GM12878 (cell line): ENCODE measurements at regions not wholly inside any gene's neighbourhood (a gene's known extent, or its start where the extent isn't known, plus 50 kb on each side); places are given as distances from the start of the nearest gene placed in this dataset.

Source experiments
- ASH2L ChIP-seq: fragments of 300-600, 200-600 bp; sonication (generic); IDR thresholded peaks from 2 replicates; pipeline ENCODE4 v1.6.1; 2017; ENCODE audit warnings: low read depth, mild to moderate bottlenecking, borderline replicate concordance
- CEBPB ChIP-seq, 2 experiments: fragments of 150-350 bp in 1 of 2; IDR thresholded peaks; 2 replicates each; pipeline ENCODE4 v1.6.1; 2012 to 2014; ENCODE audit warnings: low read depth in 2 of 2, low read length in 2 of 2, borderline replicate concordance in 1 of 2, inconsistent platforms in 1 of 2
- EGR1 ChIP-seq, 2 experiments: IDR thresholded peaks; 1 replicate in 1 of 2; 2 replicates in 1 of 2; pipeline ENCODE4 v1.6.1; 2011 to 2012; ENCODE audit warnings: low read depth in 2 of 2, low read length in 2 of 2, borderline replicate concordance in 1 of 2, mild to moderate bottlenecking in 1 of 2, moderate library complexity in 1 of 2
- JUNB ChIP-seq: IDR thresholded peaks from 2 replicates; pipeline ENCODE4 v1.6.1; 2016; ENCODE audit warnings: antibody characterized with exemption, mild to moderate bottlenecking
- MEF2A ChIP-seq: IDR thresholded peaks from 2 replicates; pipeline ENCODE4 v1.6.1; 2011; ENCODE audit warnings: low read depth, mild to moderate bottlenecking, low read length, moderate library complexity; ENCODE audit not compliant: insufficient read depth
- POLR2A ChIP-seq: IDR thresholded peaks from 2 replicates; pipeline ENCODE4 v1.6.1; 2011; ENCODE audit warnings: low read depth, mild to moderate bottlenecking, low read length
- RBBP5 ChIP-seq: fragments of 200-600 bp; sonication (generic); conservative IDR thresholded peaks from 2 replicates; pipeline ENCODE4 v1.6.1; 2016
- TF ChIP-seq, protein P1 (sequence below), 3 experiments: IDR thresholded peaks in 2 of 3; conservative IDR thresholded peaks in 1 of 3; 2 replicates each; pipeline ENCODE4 v1.5.1; 2011; ENCODE audit warnings: low read depth in 3 of 3, low read length in 3 of 3, mild to moderate bottlenecking in 3 of 3, control low read depth in 2 of 3, moderate library complexity in 2 of 3, inconsistent platforms in 1 of 3, mixed read lengths in 1 of 3; ENCODE audit not compliant: control insufficient read depth in 2 of 3, insufficient read depth in 1 of 3; ENCODE audit errors: extremely low read depth in 1 of 3
- TF ChIP-seq, protein P2 (sequence below): fragments of 450-650 bp; IDR thresholded peaks from 2 replicates; pipeline ENCODE4 v1.6.1; 2014; ENCODE audit warnings: mild to moderate bottlenecking
- TF ChIP-seq, protein P3 (sequence below): fragments of 450-650 bp; IDR thresholded peaks from 2 replicates; pipeline ENCODE4 v1.6.1; 2016; ENCODE audit warnings: mild to moderate bottlenecking, moderate library complexity, borderline replicate concordance
- TF ChIP-seq, protein P4 (sequence below): fragments of 450-650 bp; formaldehyde crosslinking; IDR thresholded peaks from 2 replicates; pipeline ENCODE4 v1.4.0; 2022; ENCODE audit warnings: mild to moderate bottlenecking, moderate library complexity
- TF ChIP-seq, protein P5 (sequence below): IDR thresholded peaks from 2 replicates; pipeline ENCODE4 v1.6.1; 2011; ENCODE audit warnings: low read depth, low read length, improper control_type of control experiment, borderline replicate concordance

DNA sequence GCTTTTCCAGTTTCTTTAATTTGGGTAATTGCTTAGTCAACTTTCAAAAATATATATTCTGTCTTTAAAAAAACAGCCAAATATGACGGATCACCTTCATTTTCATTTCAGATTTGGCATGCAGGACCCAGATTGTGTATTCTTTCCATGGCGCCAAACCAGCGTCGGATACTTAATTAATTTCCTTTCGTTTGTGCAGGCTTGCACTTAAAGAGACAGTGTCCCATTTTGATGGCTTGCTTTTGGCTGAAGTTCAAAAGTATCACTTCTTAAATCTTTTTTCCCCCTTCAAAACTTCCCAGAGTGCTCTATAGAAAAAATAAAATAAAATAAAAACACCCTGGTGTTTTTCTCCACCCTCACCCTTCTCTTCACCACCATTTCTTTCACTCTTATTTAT lies 394.5 kb upstream of the SOX9 start:
- TF ChIP-seq, protein P1, sequence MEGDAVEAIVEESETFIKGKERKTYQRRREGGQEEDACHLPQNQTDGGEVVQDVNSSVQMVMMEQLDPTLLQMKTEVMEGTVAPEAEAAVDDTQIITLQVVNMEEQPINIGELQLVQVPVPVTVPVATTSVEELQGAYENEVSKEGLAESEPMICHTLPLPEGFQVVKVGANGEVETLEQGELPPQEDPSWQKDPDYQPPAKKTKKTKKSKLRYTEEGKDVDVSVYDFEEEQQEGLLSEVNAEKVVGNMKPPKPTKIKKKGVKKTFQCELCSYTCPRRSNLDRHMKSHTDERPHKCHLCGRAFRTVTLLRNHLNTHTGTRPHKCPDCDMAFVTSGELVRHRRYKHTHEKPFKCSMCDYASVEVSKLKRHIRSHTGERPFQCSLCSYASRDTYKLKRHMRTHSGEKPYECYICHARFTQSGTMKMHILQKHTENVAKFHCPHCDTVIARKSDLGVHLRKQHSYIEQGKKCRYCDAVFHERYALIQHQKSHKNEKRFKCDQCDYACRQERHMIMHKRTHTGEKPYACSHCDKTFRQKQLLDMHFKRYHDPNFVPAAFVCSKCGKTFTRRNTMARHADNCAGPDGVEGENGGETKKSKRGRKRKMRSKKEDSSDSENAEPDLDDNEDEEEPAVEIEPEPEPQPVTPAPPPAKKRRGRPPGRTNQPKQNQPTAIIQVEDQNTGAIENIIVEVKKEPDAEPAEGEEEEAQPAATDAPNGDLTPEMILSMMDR (IDR thresholded peaks at IDR 0.05 in 2 of 3, conservative IDR thresholded peaks at IDR 0.05 in 1 of 3; ENCODE audit: control insufficient read depth in 2 of 3, extremely low read depth in 1 of 3, insufficient read depth in 1 of 3, low read depth in 3 of 3, low read length in 3 of 3) = no peak
- TF ChIP-seq, protein P2, sequence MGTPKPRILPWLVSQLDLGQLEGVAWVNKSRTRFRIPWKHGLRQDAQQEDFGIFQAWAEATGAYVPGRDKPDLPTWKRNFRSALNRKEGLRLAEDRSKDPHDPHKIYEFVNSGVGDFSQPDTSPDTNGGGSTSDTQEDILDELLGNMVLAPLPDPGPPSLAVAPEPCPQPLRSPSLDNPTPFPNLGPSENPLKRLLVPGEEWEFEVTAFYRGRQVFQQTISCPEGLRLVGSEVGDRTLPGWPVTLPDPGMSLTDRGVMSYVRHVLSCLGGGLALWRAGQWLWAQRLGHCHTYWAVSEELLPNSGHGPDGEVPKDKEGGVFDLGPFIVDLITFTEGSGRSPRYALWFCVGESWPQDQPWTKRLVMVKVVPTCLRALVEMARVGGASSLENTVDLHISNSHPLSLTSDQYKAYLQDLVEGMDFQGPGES = no peak
- TF ChIP-seq EGR1 (IDR thresholded peaks at IDR 0.05; ENCODE audit: borderline replicate concordance in 1 of 2, low read depth in 2 of 2, low read length in 2 of 2) (no peak), RBBP5 (no peak), POLR2A (no peak), ASH2L (no peak), MEF2A (no peak), CEBPB (IDR thresholded peaks at IDR 0.05; ENCODE audit: borderline replicate concordance in 1 of 2, low read depth in 2 of 2, low read length in 2 of 2) (no peak), JUNB (no peak)
- TF ChIP-seq, protein P3, sequence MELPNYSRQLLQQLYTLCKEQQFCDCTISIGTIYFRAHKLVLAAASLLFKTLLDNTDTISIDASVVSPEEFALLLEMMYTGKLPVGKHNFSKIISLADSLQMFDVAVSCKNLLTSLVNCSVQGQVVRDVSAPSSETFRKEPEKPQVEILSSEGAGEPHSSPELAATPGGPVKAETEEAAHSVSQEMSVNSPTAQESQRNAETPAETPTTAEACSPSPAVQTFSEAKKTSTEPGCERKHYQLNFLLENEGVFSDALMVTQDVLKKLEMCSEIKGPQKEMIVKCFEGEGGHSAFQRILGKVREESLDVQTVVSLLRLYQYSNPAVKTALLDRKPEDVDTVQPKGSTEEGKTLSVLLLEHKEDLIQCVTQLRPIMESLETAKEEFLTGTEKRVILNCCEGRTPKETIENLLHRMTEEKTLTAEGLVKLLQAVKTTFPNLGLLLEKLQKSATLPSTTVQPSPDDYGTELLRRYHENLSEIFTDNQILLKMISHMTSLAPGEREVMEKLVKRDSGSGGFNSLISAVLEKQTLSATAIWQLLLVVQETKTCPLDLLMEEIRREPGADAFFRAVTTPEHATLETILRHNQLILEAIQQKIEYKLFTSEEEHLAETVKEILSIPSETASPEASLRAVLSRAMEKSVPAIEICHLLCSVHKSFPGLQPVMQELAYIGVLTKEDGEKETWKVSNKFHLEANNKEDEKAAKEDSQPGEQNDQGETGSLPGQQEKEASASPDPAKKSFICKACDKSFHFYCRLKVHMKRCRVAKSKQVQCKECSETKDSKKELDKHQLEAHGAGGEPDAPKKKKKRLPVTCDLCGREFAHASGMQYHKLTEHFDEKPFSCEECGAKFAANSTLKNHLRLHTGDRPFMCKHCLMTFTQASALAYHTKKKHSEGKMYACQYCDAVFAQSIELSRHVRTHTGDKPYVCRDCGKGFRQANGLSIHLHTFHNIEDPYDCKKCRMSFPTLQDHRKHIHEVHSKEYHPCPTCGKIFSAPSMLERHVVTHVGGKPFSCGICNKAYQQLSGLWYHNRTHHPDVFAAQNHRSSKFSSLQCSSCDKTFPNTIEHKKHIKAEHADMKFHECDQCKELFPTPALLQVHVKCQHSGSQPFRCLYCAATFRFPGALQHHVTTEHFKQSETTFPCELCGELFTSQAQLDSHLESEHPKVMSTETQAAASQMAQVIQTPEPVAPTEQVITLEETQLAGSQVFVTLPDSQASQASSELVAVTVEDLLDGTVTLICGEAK = no peak
- TF ChIP-seq, protein P4, sequence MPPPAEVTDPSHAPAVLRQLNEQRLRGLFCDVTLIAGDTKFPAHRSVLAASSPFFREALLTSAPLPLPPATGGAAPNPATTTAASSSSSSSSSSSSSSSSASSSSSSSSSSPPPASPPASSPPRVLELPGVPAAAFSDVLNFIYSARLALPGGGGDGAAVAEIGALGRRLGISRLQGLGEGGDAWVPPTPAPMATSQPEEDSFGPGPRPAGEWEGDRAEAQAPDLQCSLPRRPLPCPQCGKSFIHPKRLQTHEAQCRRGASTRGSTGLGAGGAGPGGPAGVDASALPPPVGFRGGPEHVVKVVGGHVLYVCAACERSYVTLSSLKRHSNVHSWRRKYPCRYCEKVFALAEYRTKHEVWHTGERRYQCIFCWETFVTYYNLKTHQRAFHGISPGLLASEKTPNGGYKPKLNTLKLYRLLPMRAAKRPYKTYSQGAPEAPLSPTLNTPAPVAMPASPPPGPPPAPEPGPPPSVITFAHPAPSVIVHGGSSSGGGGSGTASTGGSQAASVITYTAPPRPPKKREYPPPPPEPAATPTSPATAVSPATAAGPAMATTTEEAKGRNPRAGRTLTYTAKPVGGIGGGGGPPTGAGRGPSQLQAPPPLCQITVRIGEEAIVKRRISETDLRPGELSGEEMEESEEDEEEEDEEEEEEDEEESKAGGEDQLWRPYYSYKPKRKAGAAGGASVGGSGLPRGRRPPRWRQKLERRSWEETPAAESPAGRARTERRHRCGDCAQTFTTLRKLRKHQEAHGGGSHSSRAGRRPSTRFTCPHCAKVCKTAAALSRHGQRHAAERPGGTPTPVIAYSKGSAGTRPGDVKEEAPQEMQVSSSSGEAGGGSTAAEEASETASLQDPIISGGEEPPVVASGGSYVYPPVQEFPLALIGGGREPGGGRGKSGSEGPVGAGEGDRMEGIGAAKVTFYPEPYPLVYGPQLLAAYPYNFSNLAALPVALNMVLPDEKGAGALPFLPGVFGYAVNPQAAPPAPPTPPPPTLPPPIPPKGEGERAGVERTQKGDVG (CRISPR knock-in tag) = no peak
- TF ChIP-seq, protein P5, sequence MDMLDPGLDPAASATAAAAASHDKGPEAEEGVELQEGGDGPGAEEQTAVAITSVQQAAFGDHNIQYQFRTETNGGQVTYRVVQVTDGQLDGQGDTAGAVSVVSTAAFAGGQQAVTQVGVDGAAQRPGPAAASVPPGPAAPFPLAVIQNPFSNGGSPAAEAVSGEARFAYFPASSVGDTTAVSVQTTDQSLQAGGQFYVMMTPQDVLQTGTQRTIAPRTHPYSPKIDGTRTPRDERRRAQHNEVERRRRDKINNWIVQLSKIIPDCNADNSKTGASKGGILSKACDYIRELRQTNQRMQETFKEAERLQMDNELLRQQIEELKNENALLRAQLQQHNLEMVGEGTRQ = no peak
